ENCODE measurements at regions not wholly inside any gene's neighbourhood (a gene's known extent, or its start where the extent isn't known, plus 50 kb on each side); places are given as distances from the start of the nearest gene placed in this dataset.

DNA sequence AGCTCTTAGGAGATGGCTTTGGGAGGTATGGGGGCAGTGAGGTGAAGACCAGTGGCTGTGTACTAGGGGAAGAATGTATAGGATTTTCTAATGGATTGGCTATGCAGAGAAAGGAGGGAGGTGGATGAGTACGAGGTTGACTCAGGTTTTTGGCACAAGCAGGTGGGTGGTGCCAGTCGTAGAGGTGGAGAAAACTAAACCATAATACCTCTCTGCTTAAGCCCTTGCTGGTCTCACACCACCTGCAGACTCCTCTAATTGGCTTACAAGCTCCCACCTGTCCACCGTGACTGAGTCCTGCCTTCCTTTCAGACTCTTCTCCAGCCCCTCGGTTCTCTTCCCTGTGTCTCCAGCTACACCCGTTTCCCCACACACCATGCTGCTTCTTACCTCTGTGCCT, 521.7 kb upstream of the CLINT1 start:
- TF ChIP-seq CTCF (IDR thresholded peaks at IDR 0.05) (no peak), POLR2A (IDR thresholded peaks at IDR 0.05) (no peak)

Data from Peyer's patch (tissue), 4 donors.